Transverse colon (tissue), 4 donors: ENCODE measurements at regions not wholly inside any gene's neighbourhood (a gene's known extent, or its start where the extent isn't known, plus 50 kb on each side); places are given as distances from the start of the nearest gene placed in this dataset.

Experiments used
- DNase-seq: peaks from one replicate; pipeline ENCODE4 v3.0.0-alpha.2; 2019
- H3K27ac ChIP-seq, 4 donors: fragments of 200-600 bp; sonication (generic); 2 replicates each; pipeline ENCODE4 v1.5.1; 2016 to 2018; ENCODE audit warnings: inconsistent platforms in 4 of 4
- H3K27me3 ChIP-seq: fragments of 200-600 bp; sonication (generic); 2 replicates; pipeline ENCODE4 v1.5.1; 2017; ENCODE audit warnings: inconsistent platforms
- H3K36me3 ChIP-seq, 4 donors: fragments of 200-600 bp; sonication (generic); 2 replicates each; pipeline ENCODE4 v1.5.1; 2017 to 2019; ENCODE audit warnings: inconsistent platforms in 4 of 4
- H3K4me1 ChIP-seq, 4 donors: fragments of 200-600 bp; sonication (generic); 2 replicates each; pipeline ENCODE4 v1.5.1; 2017 to 2020; ENCODE audit warnings: inconsistent platforms in 4 of 4
- H3K4me3 ChIP-seq, 4 donors: fragments of 200-600 bp; sonication (generic); 1 replicate in 1 of 4; 2 replicates in 3 of 4; pipeline versions ENCODE4 v1.5.1 to v1.6.1; 2017 to 2019; ENCODE audit warnings: inconsistent platforms in 4 of 4
- H3K9me3 ChIP-seq, 2 donors: fragments of 200-600 bp; sonication (generic); 2 replicates each; pipeline ENCODE4 v1.5.1; 2017 to 2019; ENCODE audit warnings: inconsistent platforms in 2 of 2
- EP300 ChIP-seq: sonication (generic); formaldehyde crosslinking; IDR thresholded peaks from one replicate; pipeline ENCODE4 v1.6.1; 2017; ENCODE audit warnings: antibody characterized with exemption, low read depth
- POLR2A ChIP-seq: fragments of 450-650 bp; IDR thresholded peaks from one replicate; pipeline ENCODE4 v1.6.1; 2016; ENCODE audit warnings: antibody characterized with exemption, mild to moderate bottlenecking, moderate library complexity
- POLR2AphosphoS5 ChIP-seq, 3 donors: sonication (generic); formaldehyde crosslinking; IDR thresholded peaks; one replicate each; pipeline ENCODE4 v1.6.1; 2016; ENCODE audit warnings: antibody characterized with exemption in 3 of 3
- WGBS, 2 donors: methylation state at CpG; one replicate each; pipeline ENCODE4 v1.1.5; 2018; ENCODE audit warnings: low coverage in 1 of 2; 5-methylcytosine and 5-hydroxymethylcytosine counted together
- in situ Hi-C, 4 donors: fragments of 200-750 bp; cut with MboI; loops; one replicate each; pipeline versions ENCODE4 v1.15.0 to v1.15.1; 2017; ENCODE audit warnings: low sequenced_read_pairs in 3 of 4, low pct_ligation_motif_present in 1 of 4, low pct_unique_long_range_greater_than_20kb in 1 of 4
- intact Hi-C: fragments of 100-400 bp; cut with DNase I; formaldehyde crosslinking; loops from one replicate; pipeline ENCODE4 v1.15.1; 2023; ENCODE audit warnings: low total_unique reads
- TF ChIP-seq, protein P1 (sequence below), 5 experiments: fragments of 200-600 bp in 3 of 5; fragments of 450-650 bp in 2 of 5; sonication (generic) in 3 of 5; IDR thresholded peaks; 1 replicate in 2 of 5; 2 replicates in 3 of 5; pipeline ENCODE4 v1.5.1; 2016 to 2017; ENCODE audit warnings: antibody characterized with exemption in 5 of 5, inconsistent platforms in 3 of 5, mild to moderate bottlenecking in 2 of 5, moderate library complexity in 1 of 5

DNA sequence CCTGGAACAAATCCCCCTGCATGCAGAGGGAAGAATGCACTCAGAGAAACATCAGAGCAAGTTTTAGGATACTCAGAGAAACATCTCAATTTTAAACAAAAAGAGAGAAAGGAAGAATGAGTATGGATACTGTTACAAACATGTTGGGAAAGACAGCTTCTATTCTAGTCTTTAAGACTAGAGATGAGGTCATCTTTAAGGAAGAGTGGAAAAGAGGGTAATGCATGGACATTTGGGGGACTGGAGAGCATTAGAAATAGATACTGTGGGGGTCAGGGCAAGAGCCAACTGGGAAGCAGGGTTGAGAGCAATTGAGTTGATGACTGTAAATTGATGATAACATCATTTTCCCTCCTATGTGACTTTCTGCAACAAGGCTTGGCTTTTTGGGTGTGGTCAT, 431.2 kb downstream of the CDH26 start:
- in situ Hi-C loops: no loop called here
- intact Hi-C loops: no loop called here
- H3K27me3 ChIP-seq: no peaks in the 10 kb centered on the region
- H3K4me1 ChIP-seq: no peaks in the 10 kb centered on the region
- H3K9me3 ChIP-seq: no peaks in the 10 kb centered on the region
- H3K4me3 ChIP-seq: no peak overlapping the region
- H3K27ac ChIP-seq: no peak overlapping the region
- TF ChIP-seq POLR2A (no peak), EP300 (no peak), POLR2AphosphoS5 (IDR thresholded peaks at IDR 0.05) (no peak)
- TF ChIP-seq, protein P1, sequence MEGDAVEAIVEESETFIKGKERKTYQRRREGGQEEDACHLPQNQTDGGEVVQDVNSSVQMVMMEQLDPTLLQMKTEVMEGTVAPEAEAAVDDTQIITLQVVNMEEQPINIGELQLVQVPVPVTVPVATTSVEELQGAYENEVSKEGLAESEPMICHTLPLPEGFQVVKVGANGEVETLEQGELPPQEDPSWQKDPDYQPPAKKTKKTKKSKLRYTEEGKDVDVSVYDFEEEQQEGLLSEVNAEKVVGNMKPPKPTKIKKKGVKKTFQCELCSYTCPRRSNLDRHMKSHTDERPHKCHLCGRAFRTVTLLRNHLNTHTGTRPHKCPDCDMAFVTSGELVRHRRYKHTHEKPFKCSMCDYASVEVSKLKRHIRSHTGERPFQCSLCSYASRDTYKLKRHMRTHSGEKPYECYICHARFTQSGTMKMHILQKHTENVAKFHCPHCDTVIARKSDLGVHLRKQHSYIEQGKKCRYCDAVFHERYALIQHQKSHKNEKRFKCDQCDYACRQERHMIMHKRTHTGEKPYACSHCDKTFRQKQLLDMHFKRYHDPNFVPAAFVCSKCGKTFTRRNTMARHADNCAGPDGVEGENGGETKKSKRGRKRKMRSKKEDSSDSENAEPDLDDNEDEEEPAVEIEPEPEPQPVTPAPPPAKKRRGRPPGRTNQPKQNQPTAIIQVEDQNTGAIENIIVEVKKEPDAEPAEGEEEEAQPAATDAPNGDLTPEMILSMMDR (IDR thresholded peaks at IDR 0.05): no peak
- no peak for DNase-seq
- no peaks in the 10 kb centered on the region for H3K36me3 ChIP-seq

DNA sequence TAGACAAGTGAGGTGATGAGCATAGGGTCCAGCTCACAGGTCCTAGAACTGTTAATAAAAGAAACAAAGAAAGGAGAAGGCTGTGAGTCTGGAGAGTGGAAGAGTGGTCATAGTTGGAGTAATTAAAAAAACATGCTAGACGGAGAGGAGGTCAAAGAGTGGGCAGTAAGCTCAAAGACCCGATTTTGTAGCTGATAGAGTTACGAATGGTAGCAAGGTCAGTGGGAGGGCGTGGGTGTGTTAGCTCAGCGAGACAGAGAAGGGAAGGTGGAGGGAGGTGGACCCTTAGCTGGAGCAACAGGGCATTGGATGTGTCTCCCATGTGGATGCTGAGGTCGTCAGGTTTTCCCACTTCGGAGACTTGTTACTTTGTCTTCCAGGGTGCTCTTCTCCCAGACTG, 431.7 kb downstream of the CDH26 start:
- Histone ChIP-seq H3K27me3 (no peaks in the 10 kb centered on the region), H3K27ac (no peak overlapping the region), H3K36me3 (no peaks in the 10 kb centered on the region), H3K4me3 (no peak overlapping the region), H3K4me1 (no peaks in the 10 kb centered on the region), H3K9me3 (no peaks in the 10 kb centered on the region)
- intact Hi-C loops: no loop called here
- DNase-seq: no peak
- in situ Hi-C loops: no loop called here
- WGBS, 2 donors: 59 to 63% methylated on average over 7 of the region's 7 CpGs
- TF ChIP-seq POLR2AphosphoS5 (IDR thresholded peaks at IDR 0.05) (no peak), EP300 (no peak), POLR2A (no peak)
- TF ChIP-seq, protein P1 (IDR thresholded peaks at IDR 0.05): no peak

DNA sequence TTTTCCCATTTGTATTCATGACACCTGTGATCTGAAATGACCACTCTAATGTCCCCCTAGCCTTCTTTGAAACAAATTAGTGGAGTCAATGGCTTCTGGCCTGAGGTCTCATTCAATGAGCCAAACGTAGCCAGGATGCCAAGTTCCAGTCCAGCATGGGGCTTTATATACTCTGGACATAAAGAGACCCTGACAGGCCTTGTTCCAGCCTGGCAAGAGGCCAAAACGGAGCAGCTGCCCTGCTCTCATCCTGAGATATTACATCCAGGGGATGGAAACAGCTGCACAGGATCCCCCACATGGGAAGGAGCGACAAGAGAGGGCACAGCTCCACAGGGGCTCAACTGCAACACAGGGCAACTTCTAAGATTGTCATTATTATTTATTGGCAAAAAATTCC, 437.8 kb downstream of the CDH26 start:
- no peaks in the 10 kb centered on the region for H3K27me3 ChIP-seq
- in situ Hi-C loops (no loop called here), intact Hi-C loops (no loop called here)
- DNase-seq: no peak
- TF ChIP-seq EP300 (no peak), POLR2AphosphoS5 (IDR thresholded peaks at IDR 0.05) (no peak), POLR2A (no peak)
- TF ChIP-seq, protein P1 (IDR thresholded peaks at IDR 0.05): no peak
- no peaks in the 10 kb centered on the region for H3K9me3 ChIP-seq
- no peaks in the 10 kb centered on the region for H3K36me3 ChIP-seq
- no peak overlapping the region for H3K27ac ChIP-seq
- H3K4me1 ChIP-seq: no peaks in the 10 kb centered on the region
- H3K4me3 ChIP-seq: no peak overlapping the region
- 31 to 40% methylated on average over 2 to 3 of the region's 3 CpGs for WGBS, 2 donors

DNA sequence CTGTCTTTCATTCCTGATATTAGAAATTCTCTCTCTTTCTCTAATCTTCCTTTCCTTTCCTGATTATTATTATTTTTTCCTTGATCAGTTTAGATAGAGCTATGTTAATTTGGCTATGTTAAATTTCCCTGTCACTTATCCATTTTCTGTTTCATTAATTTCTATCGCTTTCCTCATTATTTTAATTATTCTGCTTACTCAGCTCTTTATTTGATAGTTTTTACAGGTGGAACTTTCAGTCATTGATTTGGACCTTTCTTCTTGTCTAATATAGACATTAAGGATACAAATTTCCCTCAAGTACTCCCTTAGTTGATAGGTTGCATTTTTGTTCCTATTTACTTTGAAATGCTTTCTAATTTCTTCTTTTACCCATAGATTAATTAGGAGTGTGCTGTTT, 442.3 kb downstream of the CDH26 start:
- in situ Hi-C loops (no loop called here), intact Hi-C loops (no loop called here)
- Histone ChIP-seq H3K27ac (no peak overlapping the region), H3K4me3 (no peak overlapping the region), H3K36me3 (no peaks in the 10 kb centered on the region), H3K4me1 (no peaks in the 10 kb centered on the region), H3K27me3 (no peaks in the 10 kb centered on the region), H3K9me3 (no peaks in the 10 kb centered on the region)
- WGBS, 2 donors: 89% methylated on average over 1 of the region's 1 CpG; no CpG with 5 or more reads in 1 of the 2 donors
- TF ChIP-seq POLR2AphosphoS5 (IDR thresholded peaks at IDR 0.05) (no peak), POLR2A (no peak), EP300 (no peak)
- TF ChIP-seq, protein P1 (IDR thresholded peaks at IDR 0.05): no peak
- DNase-seq: no peak
